ENCODE measurements at regions not wholly inside any gene's neighbourhood (a gene's known extent, or its start where the extent isn't known, plus 50 kb on each side); places are given as distances from the start of the nearest gene placed in this dataset.

- TF ChIP-seq ZNF16 (tag by site-specific recombination; IDR thresholded peaks at IDR 0.05; ENCODE audit: low read depth) (no peak), PBX3 (CRISPR knock-in tag; IDR thresholded peaks at IDR 0.05) (no peak), KLF9 (tag by site-specific recombination; IDR thresholded peaks at IDR 0.05; ENCODE audit: low read depth) (no peak), HOXA7 (CRISPR knock-in tag; IDR thresholded peaks at IDR 0.05; ENCODE audit: borderline replicate concordance) (no peak), ZNF548 (tag by site-specific recombination; IDR thresholded peaks at IDR 0.05) (no peak), ZBTB7A (tag by site-specific recombination; IDR thresholded peaks at IDR 0.05; ENCODE audit: low read depth) (no peak)
Observed at GRCh38 chr1:112317611-112318062, 78.4 kb upstream of the CTTNBP2NL start (continued).

GRCh38 chr1:112318263-112318662, 77.8 kb upstream of the CTTNBP2NL start:
- ChIA-PET CTCF (interaction anchor here (0.9 kb wide), 1 partner anchor 18 kb away, joined by 3 read pairs; no protein-coding TSS in a partner anchor), POLR2A (no interaction called here)
- H3K4me3 ChIP-seq (ENCODE audit: low read depth, low read length) = no peak overlapping the region
- H3K9me3 ChIP-seq (ENCODE audit: control insufficient read depth, insufficient read depth, low read depth, low read length) = no peaks in the 10 kb centered on the region
- H3K4me1 ChIP-seq (ENCODE audit: control insufficient read depth, insufficient read depth, low read length) = no peaks in the 10 kb centered on the region
- no peaks in the 10 kb centered on the region for H3K36me3 ChIP-seq (ENCODE audit: control insufficient read depth in 2 of 2, insufficient read depth in 1 of 2, low read length in 2 of 2)
- TF ChIP-seq ZNF23 (tag by site-specific recombination; IDR thresholded peaks at IDR 0.05; ENCODE audit: borderline replicate concordance) = no peak
- no peak for TF ChIP-seq HOXD13 (CRISPR knock-in tag; IDR thresholded peaks at IDR 0.05; ENCODE audit: borderline replicate concordance)
- no peak for TF ChIP-seq IKZF3 (tag by site-specific recombination; IDR thresholded peaks at IDR 0.05)
- no peak for TF ChIP-seq ZNF544 (tag by site-specific recombination; IDR thresholded peaks at IDR 0.05)
- TF ChIP-seq ZNF747 (tag by site-specific recombination; IDR thresholded peaks at IDR 0.05) = no peak
- no peak for TF ChIP-seq ZNF416 (tag by site-specific recombination; IDR thresholded peaks at IDR 0.05)
- H3K27ac ChIP-seq (ENCODE audit: extremely low read depth, low read depth, low read length) = no peak overlapping the region

- no peak overlapping the region for H3K4me3 ChIP-seq (ENCODE audit: low read depth, low read length)
- POLR2A ChIA-PET = no interaction called here
- no peaks in the 10 kb centered on the region for H3K9me3 ChIP-seq (ENCODE audit: control insufficient read depth, insufficient read depth, low read depth, low read length)
- no peak overlapping the region for H3K27ac ChIP-seq (ENCODE audit: extremely low read depth, low read depth, low read length)
- CTCF ChIA-PET = interaction anchor here (0.9 kb wide), 1 partner anchor 18 kb away, joined by 3 read pairs; no protein-coding TSS in a partner anchor
- no peaks in the 10 kb centered on the region for H3K4me1 ChIP-seq (ENCODE audit: control insufficient read depth, insufficient read depth, low read length)
- H3K36me3 ChIP-seq (ENCODE audit: control insufficient read depth in 2 of 2, insufficient read depth in 1 of 2, low read length in 2 of 2) = no peaks in the 10 kb centered on the region
- no peak for TF ChIP-seq ZNF561 (tag by site-specific recombination; IDR thresholded peaks at IDR 0.05; ENCODE audit: borderline replicate concordance)
Observed at GRCh38 chr1:112318698-112319370, 77.2 kb upstream of the CTTNBP2NL start.

- TF ChIP-seq YY2 (tag by site-specific recombination; IDR thresholded peaks at IDR 0.05) = no peak
- peak; percentile 29; the same call in 1 of the 2 replicates for TF ChIP-seq ZFHX2 (tag by site-specific recombination; conservative IDR thresholded peaks at IDR 0.05)
- no peak for TF ChIP-seq ZNF658 (tag by site-specific recombination; IDR thresholded peaks at IDR 0.05)
Observed at GRCh38 chr1:112319371-112320040, 76.5 kb upstream of the CTTNBP2NL start.

More at GRCh38 chr1:112319371-112320040, 76.5 kb upstream of the CTTNBP2NL start:
- no peaks in the 10 kb centered on the region for H3K4me1 ChIP-seq (ENCODE audit: control insufficient read depth, insufficient read depth, low read length)
- POLR2A ChIA-PET = no interaction called here
- no peaks in the 10 kb centered on the region for H3K36me3 ChIP-seq (ENCODE audit: control insufficient read depth in 2 of 2, insufficient read depth in 1 of 2, low read length in 2 of 2)
- H3K27ac ChIP-seq (ENCODE audit: extremely low read depth, low read depth, low read length) = no peak overlapping the region
- CTCF ChIA-PET = no interaction called here
- no peak overlapping the region for H3K4me3 ChIP-seq (ENCODE audit: low read depth, low read length)
- H3K9me3 ChIP-seq (ENCODE audit: control insufficient read depth, insufficient read depth, low read depth, low read length) = no peaks in the 10 kb centered on the region

Measured in HEK293 (cell line).